Testis (tissue), 2 donors: ENCODE measurements at regions not wholly inside any gene's neighbourhood (a gene's known extent, or its start where the extent isn't known, plus 50 kb on each side); places are given as distances from the start of the nearest gene placed in this dataset.

ENCODE experiments used
- DNase-seq: peaks from one replicate; pipeline ENCODE4 v3.0.0-alpha.2; 2019
- H3K27ac ChIP-seq, 2 donors: fragments of 200-600 bp; sonication (generic); one replicate each; pipeline ENCODE4 v1.5.1; 2019
- H3K27me3 ChIP-seq: fragments of 200-600 bp; sonication (generic); one replicate; pipeline ENCODE4 v1.5.1; 2019
- H3K36me3 ChIP-seq: fragments of 200-600 bp; sonication (generic); one replicate; pipeline ENCODE4 v1.5.1; 2017; ENCODE audit warnings: low read depth; ENCODE audit errors: missing control alignments
- H3K4me1 ChIP-seq: fragments of 200-600 bp; sonication (generic); one replicate; pipeline ENCODE4 v1.5.1; 2019
- H3K4me3 ChIP-seq, 2 donors: fragments of 200-600 bp; sonication (generic); one replicate each; pipeline ENCODE4 v1.5.1; 2017 to 2019
- H3K9me3 ChIP-seq: fragments of 200-600 bp; sonication (generic); one replicate; pipeline ENCODE4 v1.5.1; 2017
- CTCF ChIP-seq, 3 experiments: fragments of 450-650 bp in 2 of 3; fragments of 200-600 bp in 1 of 3; sonication (generic) in 1 of 3; IDR thresholded peaks; one replicate each; pipeline ENCODE4 v1.5.1; 2016 to 2019; ENCODE audit warnings: antibody characterized with exemption in 3 of 3, mild to moderate bottlenecking in 2 of 3, moderate library complexity in 1 of 3
- POLR2A ChIP-seq: fragments of 450-650 bp; IDR thresholded peaks from one replicate; pipeline ENCODE4 v1.6.1; 2017; ENCODE audit warnings: antibody characterized with exemption, mild to moderate bottlenecking, moderate library complexity
- WGBS, 2 donors: methylation state at CpG; one replicate each; pipeline ENCODE4 v1.1.5; 2018; 5-methylcytosine and 5-hydroxymethylcytosine counted together
- intact Hi-C: fragments of 100-400 bp; cut with DNase I; formaldehyde crosslinking; loops from one replicate; pipeline ENCODE4 v1.15.1; 2023; ENCODE audit warnings: low total_unique reads

GRCh38 chr5:142221091-142221860 is 103.5 kb downstream of the SPRY4 start:
- WGBS, 2 donors: 73 to 74% methylated on average over 11 of the region's 11 CpGs
- DNase-seq: no peak
- intact Hi-C loops: no loop called here

GRCh38 chr5:142219146-142219545 is 105.7 kb downstream of the SPRY4 start:
- Histone ChIP-seq H3K9me3 (no peaks in the 10 kb centered on the region), H3K27me3 (no peaks in the 10 kb centered on the region), H3K4me1 (peaks cover 4% of the 10 kb centered on the region), H3K27ac (no peak overlapping the region), H3K36me3 (no peaks in the 10 kb centered on the region), H3K4me3 (no peak overlapping the region)
- intact Hi-C loops: no loop called here
- no peak for DNase-seq
- TF ChIP-seq POLR2A (no peak), CTCF (IDR thresholded peaks at IDR 0.05) (no peak)
- WGBS, 2 donors: 93 to 96% methylated on average over 7 of the region's 7 CpGs

More at GRCh38 chr5:142221091-142221860, 103.5 kb downstream of the SPRY4 start:
- no peak overlapping the region for H3K27ac ChIP-seq
- H3K27me3 ChIP-seq: no peaks in the 10 kb centered on the region
- H3K9me3 ChIP-seq: no peaks in the 10 kb centered on the region
- no peak overlapping the region for H3K4me3 ChIP-seq
- H3K4me1 ChIP-seq: peaks cover 4% of the 10 kb centered on the region
- no peak for TF ChIP-seq CTCF (IDR thresholded peaks at IDR 0.05)
- no peak for TF ChIP-seq POLR2A
- H3K36me3 ChIP-seq: no peaks in the 10 kb centered on the region

- TF ChIP-seq POLR2A: no peak
- TF ChIP-seq CTCF (IDR thresholded peaks at IDR 0.05): no peak
- H3K27me3 ChIP-seq: no peaks in the 10 kb centered on the region
- no peaks in the 10 kb centered on the region for H3K9me3 ChIP-seq
- no peak overlapping the region for H3K4me3 ChIP-seq
- no peak for DNase-seq
- intact Hi-C loops: no loop called here
- no peak overlapping the region for H3K27ac ChIP-seq
- H3K36me3 ChIP-seq: no peaks in the 10 kb centered on the region
- WGBS, 2 donors: 81 to 91% methylated on average over 3 of the region's 3 CpGs
- peaks cover 4% of the 10 kb centered on the region for H3K4me1 ChIP-seq
Observed at GRCh38 chr5:142216931-142217330, 107.9 kb downstream of the SPRY4 start.

GRCh38 chr5:142215915-142216681 is 107.5 kb downstream of the NDFIP1 start:
- peak; percentile 52 for DNase-seq
- intact Hi-C loops: no loop called here
- Histone ChIP-seq H3K4me3 (no peak overlapping the region), H3K27me3 (no peaks in the 10 kb centered on the region), H3K27ac (peak overlapping the region in 1 of 2 donors; percentile 26), H3K4me1 (peaks cover 4% of the 10 kb centered on the region), H3K36me3 (no peaks in the 10 kb centered on the region), H3K9me3 (no peaks in the 10 kb centered on the region)
- 59 to 60% methylated on average over 14 of the region's 14 CpGs for WGBS, 2 donors
- TF ChIP-seq POLR2A: no peak
- TF ChIP-seq CTCF (IDR thresholded peaks at IDR 0.05): no peak
